Lung (tissue), 11 donors: ENCODE measurements at regions not wholly inside any gene's neighbourhood (a gene's known extent, or its start where the extent isn't known, plus 50 kb on each side); places are given as distances from the start of the nearest gene placed in this dataset.

Source experiments
- ATAC-seq: fragments of 200-7000 bp; cut with Tn5 transposase; one replicate; pipeline ENCODE4 v1.9.1; 2020; ENCODE audit warnings: moderate number of reproducible peaks; ENCODE audit not compliant: insufficient read depth, low FRiP score
- DNase-seq, 3 donors: peaks; one replicate each; pipeline ENCODE4 v3.0.0-alpha.2; 2013 to 2017
- H3K27ac ChIP-seq, 2 donors: one replicate each; pipeline ENCODE4 v1.5.1; 2013; ENCODE audit warnings: mild to moderate bottlenecking in 2 of 2, moderate library complexity in 2 of 2, control low read depth in 1 of 2, inconsistent platforms in 1 of 2, low read depth in 1 of 2, low read length in 1 of 2
- H3K27me3 ChIP-seq, 3 donors: one replicate each; pipeline ENCODE4 v1.5.1; 2013; ENCODE audit warnings: low read length in 2 of 3; ENCODE audit not compliant: control insufficient read depth in 3 of 3, insufficient read depth in 3 of 3
- H3K36me3 ChIP-seq, 4 donors: one replicate each; pipeline ENCODE4 v1.5.1; 2013; ENCODE audit warnings: low read length in 4 of 4, mild to moderate bottlenecking in 1 of 4, moderate library complexity in 1 of 4; ENCODE audit not compliant: control insufficient read depth in 4 of 4, insufficient read depth in 4 of 4
- H3K4me1 ChIP-seq, 5 donors: one replicate each; pipeline ENCODE4 v1.5.1; 2013; ENCODE audit warnings: low read length in 5 of 5, mild to moderate bottlenecking in 2 of 5, moderate library complexity in 1 of 5; ENCODE audit not compliant: control insufficient read depth in 5 of 5, insufficient read depth in 5 of 5
- H3K4me3 ChIP-seq: one replicate; pipeline ENCODE4 v1.5.1; 2013; ENCODE audit warnings: mild to moderate bottlenecking, control low read depth, moderate library complexity
- H3K9ac ChIP-seq, 2 donors: one replicate each; pipeline ENCODE4 v1.5.1; 2013; ENCODE audit warnings: low read length in 2 of 2, control low read depth in 1 of 2; ENCODE audit not compliant: insufficient read depth in 1 of 2
- H3K9me3 ChIP-seq, 4 donors: one replicate each; pipeline ENCODE4 v1.5.1; 2013; ENCODE audit warnings: low read length in 3 of 4, mild to moderate bottlenecking in 1 of 4, moderate library complexity in 1 of 4; ENCODE audit not compliant: control insufficient read depth in 4 of 4, insufficient read depth in 3 of 4
- WGBS, 2 donors: extraction: QIAGEN DNeasy Blood & Tissue Kit; methylation state at CpG; one replicate each; pipeline ENCODE4 v1.1.7; 2013; 5-methylcytosine and 5-hydroxymethylcytosine counted together
- TF ChIP-seq, protein P1 (sequence below): IDR thresholded peaks from 2 replicates; pipeline ENCODE4 v1.5.1; 2012; ENCODE audit warnings: mild to moderate bottlenecking; ENCODE audit errors: control extremely low read depth, extremely low read depth
- donor health status: control.
- donor health status: control.
- donor health status: Bipolar disorder and iron deficiency.
- donor health status: healthy.
- donor health status: DM: yes; HTN: yes; CAD: no.

DNA sequence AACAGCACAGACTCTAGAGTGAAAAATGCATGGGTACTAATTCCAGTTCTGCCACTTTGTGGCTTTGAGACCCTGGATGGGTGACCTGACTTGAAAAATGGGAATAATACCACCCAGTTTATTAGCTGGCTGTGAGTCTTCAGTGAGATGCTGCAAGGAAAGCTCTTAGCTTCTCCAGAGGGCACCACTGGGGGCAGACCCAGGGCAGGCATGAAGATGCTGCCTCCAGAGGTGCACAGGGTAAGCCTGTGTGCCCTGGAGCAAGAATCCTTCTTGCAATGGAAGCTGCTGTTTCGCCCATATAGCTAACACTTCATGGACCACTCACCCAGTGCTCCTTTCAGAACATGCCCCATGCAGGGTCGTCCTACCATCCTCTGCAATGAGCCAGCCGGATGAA lies 75.7 kb downstream of the C5orf15 start:
- Histone ChIP-seq H3K9ac (no peak overlapping the region), H3K9me3 (no peaks in the 10 kb centered on the region), H3K4me3 (no peak overlapping the region), H3K27ac (no peak overlapping the region), H3K27me3 (no peaks in the 10 kb centered on the region), H3K4me1 (no peaks in the 10 kb centered on the region), H3K36me3 (no peaks in the 10 kb centered on the region)
- 90% methylated on average over 3 of the region's 3 CpGs for WGBS, 2 donors
- TF ChIP-seq, protein P1, sequence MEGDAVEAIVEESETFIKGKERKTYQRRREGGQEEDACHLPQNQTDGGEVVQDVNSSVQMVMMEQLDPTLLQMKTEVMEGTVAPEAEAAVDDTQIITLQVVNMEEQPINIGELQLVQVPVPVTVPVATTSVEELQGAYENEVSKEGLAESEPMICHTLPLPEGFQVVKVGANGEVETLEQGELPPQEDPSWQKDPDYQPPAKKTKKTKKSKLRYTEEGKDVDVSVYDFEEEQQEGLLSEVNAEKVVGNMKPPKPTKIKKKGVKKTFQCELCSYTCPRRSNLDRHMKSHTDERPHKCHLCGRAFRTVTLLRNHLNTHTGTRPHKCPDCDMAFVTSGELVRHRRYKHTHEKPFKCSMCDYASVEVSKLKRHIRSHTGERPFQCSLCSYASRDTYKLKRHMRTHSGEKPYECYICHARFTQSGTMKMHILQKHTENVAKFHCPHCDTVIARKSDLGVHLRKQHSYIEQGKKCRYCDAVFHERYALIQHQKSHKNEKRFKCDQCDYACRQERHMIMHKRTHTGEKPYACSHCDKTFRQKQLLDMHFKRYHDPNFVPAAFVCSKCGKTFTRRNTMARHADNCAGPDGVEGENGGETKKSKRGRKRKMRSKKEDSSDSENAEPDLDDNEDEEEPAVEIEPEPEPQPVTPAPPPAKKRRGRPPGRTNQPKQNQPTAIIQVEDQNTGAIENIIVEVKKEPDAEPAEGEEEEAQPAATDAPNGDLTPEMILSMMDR, result no peak
- ATAC-seq (no peak), DNase-seq (no peak)

DNA sequence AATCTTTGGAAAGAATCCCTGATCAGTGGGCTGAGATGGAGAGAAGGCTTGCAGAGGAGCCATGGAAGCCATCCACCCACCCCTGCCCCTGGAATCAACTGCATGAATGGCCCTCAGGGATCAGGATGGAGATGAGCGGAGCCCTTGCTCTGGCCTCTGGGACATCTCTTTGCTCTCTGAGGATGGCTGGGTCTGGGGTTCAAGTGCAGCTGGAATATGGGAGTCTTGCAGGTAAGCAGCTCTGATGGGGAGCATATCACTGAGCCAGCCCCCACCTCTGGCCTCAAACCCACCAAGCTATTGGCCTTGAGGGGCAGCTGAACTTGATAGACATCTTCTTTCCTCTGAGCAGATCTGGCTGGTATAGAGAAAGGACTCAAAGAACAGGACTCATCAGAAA lies 76.1 kb downstream of the C5orf15 start:
- ATAC-seq (no peak), DNase-seq (no peak)
- 95 to 100% methylated on average over 1 of the region's 1 CpG for WGBS, 2 donors
- TF ChIP-seq, protein P1, result no peak
- no peaks in the 10 kb centered on the region for H3K9me3 ChIP-seq
- H3K27me3 ChIP-seq, result no peaks in the 10 kb centered on the region
- H3K4me1 ChIP-seq, result no peaks in the 10 kb centered on the region
- H3K36me3 ChIP-seq, result no peaks in the 10 kb centered on the region
- H3K27ac ChIP-seq, result no peak overlapping the region
- H3K9ac ChIP-seq, result no peak overlapping the region
- H3K4me3 ChIP-seq, result no peak overlapping the region

DNA sequence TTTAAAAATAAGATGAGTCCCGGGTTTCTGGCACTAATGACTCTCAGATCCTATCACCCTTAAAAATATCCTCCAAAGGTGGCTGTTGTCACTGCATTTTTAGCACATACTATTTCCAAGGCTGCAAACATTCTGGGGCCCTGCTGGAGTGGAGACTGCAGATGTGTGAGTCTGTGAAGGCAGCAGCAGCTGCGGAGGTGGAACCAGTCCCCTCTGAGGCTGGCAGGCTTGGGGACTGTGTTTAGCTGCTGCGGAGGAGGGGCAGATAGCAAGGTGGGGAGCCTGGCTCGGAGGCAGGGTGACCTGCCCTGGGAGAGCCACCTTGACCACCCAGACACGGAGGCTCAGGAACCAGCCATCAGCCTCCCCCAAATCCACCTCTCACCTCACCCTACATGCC lies 77.0 kb downstream of the C5orf15 start:
- Histone ChIP-seq H3K27me3 (no peaks in the 10 kb centered on the region), H3K9me3 (no peaks in the 10 kb centered on the region), H3K4me1 (no peaks in the 10 kb centered on the region), H3K9ac (no peak overlapping the region), H3K36me3 (no peaks in the 10 kb centered on the region), H3K4me3 (no peak overlapping the region), H3K27ac (no peak overlapping the region)
- DNase-seq (no peak), ATAC-seq (no peak)
- WGBS, 2 donors, result 86 to 92% methylated on average over 5 of the region's 5 CpGs
- TF ChIP-seq, protein P1, result no peak

DNA sequence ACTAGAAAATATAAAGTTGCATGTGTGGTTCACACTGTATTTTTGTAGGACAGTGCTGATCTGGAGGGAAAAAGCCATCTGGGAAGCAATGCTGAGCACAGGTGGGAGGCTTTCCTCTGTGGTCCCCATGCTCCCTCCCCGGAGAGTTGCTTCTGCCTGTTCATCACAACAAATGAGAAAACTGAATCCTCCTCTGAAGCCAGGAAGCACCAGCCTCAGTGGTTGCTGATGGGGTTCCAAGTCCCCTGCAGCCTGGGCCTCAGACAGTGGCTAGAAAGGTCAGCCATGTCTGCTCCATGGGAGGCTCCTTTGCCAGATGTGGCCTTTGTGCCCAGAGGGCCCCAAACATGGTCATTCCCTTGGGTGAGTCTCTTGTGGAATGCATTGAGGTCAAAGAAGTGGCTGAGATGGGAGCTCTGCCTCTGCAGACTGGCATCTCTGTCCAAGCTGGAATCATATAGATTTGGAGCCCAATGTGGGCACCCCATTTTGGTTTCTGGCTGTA lies 77.6 kb downstream of the C5orf15 start:
- ATAC-seq, result no peak
- 84 to 92% methylated on average over 1 of the region's 1 CpG for WGBS, 2 donors

More for the DNA sequence above, 77.6 kb downstream of the C5orf15 start:
- Histone ChIP-seq H3K36me3 (no peaks in the 10 kb centered on the region), H3K27me3 (no peaks in the 10 kb centered on the region), H3K27ac (no peak overlapping the region), H3K9me3 (no peaks in the 10 kb centered on the region), H3K9ac (no peak overlapping the region), H3K4me1 (no peaks in the 10 kb centered on the region), H3K4me3 (no peak overlapping the region)
- TF ChIP-seq, protein P1, result no peak
- no peak for DNase-seq
